Sciatic nerve (tissue), 2 donors: ENCODE measurements at regions not wholly inside any gene's neighbourhood (a gene's known extent, or its start where the extent isn't known, plus 50 kb on each side); places are given as distances from the start of the nearest gene placed in this dataset.

Experiments
- ATAC-seq: fragments of 200-7000 bp; cut with Tn5 transposase; one replicate; pipeline ENCODE4 v1.9.1; 2020; ENCODE audit warnings: mild to moderate bottlenecking, moderate library complexity
- DNase-seq: peaks from one replicate; pipeline ENCODE4 v3.0.0-alpha.2; 2020; ENCODE audit warnings: low spot score
- intact Hi-C: fragments of 100-400 bp; cut with DNase I; formaldehyde crosslinking; loops from one replicate; pipeline ENCODE4 v1.14.2; 2022
- donor health status: DM: no; HTN: no; CAD: no.
- donor health status: DM: no; HTN: no; CAD: no.

DNA sequence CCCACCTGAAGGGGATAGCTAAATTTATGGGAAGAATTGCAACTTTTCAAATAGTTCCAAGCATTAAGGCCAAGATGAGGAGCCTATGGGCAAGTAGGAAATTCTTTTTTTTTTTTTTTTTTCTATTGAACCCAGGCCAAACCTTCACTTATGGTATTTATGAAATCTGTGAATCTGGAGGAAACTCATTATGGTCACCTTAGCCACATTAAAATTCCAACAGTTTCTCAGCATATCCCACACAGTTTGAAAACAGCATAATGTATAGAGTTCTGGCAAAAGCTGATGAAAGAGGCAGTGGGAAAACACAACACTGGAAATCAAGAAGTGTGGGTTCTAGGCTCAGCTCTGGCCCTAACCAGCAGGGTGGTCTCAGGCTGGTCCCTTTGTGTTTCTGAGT, 236.9 kb downstream of the PTEN start:
- DNase-seq = no peak

DNA sequence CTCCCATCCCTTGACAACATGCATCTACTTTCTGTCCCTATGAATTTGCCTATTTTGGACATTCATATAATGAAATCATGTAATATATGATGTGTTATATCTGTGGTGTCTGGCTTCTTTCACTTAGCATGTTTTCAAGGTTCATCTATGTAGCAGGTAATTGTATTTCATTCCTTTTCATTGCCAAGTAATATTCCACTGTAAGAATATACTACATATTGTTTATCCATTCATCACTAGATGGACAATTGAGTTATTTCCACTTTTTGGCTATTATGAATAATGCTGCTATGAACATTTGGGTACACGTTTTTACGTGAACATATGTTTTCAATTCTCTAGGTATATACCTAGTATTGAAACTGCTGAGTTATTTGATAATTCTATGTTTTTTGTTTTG, 238.2 kb downstream of the PTEN start:
- ATAC-seq = no peak
- DNase-seq = no peak
- intact Hi-C loops = no loop called here

More for the DNA sequence above, 236.9 kb downstream of the PTEN start:
- intact Hi-C loops = no loop called here
- no peak for ATAC-seq

DNA sequence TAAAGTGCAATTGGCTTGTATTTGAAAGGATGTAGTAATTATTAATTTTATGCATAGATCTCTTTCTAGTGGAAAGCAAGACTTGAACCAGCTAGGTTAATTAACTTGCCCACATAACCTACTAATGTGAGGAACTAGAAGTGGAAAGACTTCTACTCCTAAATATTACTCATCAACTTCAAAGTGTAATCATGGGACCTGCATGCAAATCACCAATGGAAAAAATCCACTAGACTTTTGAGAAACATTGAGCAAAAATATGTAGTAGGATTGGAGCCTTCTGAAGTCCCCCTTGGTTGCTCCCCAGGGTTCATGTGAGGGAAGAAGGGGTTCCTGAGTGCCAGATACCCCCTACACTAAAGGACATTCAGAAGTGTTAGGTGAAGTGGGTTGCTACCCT, 240.2 kb downstream of the PTEN start:
- ATAC-seq = no peak
- intact Hi-C loops = no loop called here
- no peak for DNase-seq

DNA sequence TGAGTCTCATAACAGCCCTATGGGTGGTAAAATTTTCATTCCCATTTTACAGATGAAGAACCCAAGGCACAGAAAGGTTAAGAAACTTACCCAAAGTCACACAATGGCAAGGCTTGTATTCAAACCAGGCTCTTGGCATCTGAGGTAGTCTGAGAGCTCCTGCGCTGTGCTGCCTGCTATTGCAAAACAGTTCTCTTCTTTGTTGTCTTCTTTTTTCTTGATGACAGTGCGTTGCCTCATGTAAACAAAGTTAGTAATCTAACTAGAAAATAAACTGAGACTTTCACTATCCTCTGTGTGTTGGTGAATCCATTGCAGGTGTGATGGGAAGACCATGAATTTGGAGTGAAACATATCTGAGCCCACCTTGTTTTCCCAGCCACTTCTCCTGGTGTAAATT, 240.8 kb downstream of the PTEN start:
- intact Hi-C loops = no loop called here
- ATAC-seq (no peak), DNase-seq (no peak)

DNA sequence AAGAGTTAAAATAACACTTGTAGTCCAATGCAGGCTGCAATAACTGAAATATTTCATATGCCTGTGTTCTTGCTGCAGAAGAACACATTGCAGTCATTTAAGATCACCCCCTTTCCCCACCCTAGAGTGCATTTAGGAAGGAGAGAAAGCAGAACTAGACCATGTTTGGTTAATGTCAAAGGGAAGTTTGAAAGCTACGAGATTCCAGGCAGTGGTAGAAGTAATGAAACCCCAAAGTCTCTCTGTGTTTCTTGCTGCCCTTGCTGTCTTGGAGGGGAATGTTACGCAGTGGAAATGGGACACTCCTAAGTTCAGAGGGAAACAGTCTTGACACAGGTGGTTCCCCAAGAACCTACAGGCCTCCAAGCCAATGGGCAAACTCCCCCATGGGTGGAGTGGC, 242.9 kb downstream of the PTEN start:
- ATAC-seq (no peak), DNase-seq (no peak)
- intact Hi-C loops = no loop called here

DNA sequence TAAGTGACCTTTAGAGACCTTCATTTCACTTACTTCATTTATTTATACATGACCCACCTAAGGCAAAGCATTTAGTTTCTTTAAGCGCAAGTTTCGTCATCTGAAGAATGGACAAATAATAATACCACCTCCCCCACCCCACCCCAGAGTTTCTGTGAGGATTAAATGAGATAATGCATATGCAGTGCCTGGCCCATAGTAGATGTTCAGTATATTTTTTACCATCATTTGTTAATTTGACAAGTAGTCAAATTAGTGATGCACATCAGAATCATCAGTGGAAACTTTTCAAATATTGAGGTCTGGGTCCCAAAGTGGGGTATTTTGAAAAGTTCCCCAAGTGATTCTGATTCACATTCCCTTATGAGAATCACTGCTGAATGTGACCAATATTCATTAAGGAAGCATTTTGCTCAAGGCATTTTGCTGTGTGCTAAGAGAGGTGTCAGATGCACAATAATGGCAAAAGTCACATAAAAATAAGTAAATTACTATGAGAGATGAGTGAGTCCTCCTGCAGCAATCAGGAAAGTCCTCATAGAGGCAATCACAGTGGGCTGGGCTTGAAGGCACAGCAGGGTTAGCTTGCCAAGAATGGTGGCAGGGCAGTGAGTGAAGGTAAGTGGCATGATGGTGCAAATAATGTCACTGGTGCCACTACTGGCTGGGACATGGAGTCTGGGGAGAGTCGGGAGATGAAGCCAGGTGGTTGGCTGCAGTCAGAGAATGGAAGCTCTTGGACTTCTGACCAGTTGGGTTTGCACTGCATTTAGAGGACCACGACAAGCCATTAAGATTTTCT, 244.1 kb downstream of the PTEN start:
- ATAC-seq = no peak
- DNase-seq = no peak
- intact Hi-C loops = no loop called here

DNA sequence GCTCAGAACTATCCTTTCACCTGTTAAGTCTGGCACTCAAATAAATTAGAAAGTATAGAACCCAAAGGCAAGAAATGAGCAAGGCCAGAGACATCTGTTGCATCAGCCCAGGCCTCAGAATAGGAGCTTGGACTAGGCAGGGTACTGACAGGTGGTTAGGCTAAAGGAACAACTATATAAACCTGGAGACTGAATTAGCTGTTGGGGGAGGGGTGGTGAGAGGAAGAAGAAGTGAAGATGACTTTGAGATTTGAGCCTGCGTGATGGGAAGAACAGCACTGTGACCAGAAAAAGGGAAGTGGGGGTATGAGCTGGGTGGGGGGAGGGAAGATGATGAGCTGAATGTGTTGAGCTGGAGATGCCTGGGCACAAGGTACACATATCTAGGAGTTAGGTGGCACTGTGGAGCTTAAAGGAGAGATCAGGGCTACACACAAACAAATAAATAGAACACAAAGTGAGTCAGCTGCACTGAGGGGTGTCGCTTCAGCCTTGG, 244.7 kb downstream of the PTEN start:
- no peak for DNase-seq
- intact Hi-C loops = no loop called here
- ATAC-seq = peak; percentile 31

DNA sequence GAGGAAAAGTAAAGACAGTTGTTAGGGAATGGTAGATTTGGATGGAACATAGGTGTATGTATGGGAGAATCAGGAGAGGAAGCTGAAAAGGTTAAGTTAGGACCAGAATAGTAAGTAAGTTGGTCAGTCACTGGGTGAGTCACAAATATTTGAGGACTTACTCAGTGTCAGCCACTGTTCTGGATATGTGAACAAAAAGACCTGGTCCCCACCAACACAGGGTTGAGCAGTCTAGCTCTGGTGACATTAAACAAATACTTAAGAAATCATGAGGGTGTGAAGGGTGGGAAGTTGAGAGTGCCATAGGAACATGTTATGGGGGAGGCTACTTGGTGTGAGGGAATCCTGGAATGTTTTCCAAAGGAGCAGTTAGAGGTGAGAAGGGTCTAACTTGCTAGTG, 246.9 kb downstream of the PTEN start:
- ATAC-seq (no peak), DNase-seq (no peak)
- intact Hi-C loops = no loop called here

DNA sequence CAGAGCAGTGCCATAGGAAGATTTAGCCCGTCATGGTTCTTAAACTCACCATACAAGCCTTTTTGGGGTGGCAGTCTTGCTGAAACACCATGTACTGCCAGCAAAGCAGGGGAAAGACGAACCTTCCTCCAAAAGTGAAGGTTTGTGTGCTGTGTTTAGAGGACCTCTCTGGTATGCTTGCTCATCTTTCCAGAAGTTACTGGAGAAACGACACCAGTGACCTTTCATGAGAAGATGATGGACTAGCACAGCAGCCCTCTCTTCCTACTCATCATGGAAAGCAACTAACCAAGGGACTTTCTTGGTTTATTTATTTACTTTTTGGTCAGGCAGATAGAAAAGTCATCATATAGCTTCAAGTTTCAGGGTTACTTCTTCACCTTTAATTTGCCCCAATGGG, 247.4 kb downstream of the PTEN start:
- intact Hi-C loops = no loop called here
- ATAC-seq (no peak), DNase-seq (no peak)

DNA sequence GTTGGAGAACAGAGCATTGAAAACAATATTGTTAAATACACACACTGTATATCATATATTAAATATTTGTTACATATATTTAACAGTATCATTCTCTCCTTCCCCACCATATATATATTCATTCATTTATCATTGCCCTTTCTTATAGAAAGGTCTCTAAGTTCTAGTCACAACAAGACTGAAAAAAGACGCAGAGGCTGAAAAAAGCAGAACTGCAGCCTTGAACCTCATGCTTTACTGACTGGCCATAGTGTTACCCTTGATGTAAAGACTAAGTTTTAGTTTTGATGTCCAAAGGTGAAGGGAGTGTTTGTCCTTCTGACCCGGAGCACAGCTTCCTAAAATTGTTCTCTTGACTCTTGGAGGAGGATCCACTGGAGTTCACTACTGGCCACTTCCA, 247.9 kb downstream of the PTEN start:
- intact Hi-C loops = no loop called here
- DNase-seq (no peak), ATAC-seq (no peak)

DNA sequence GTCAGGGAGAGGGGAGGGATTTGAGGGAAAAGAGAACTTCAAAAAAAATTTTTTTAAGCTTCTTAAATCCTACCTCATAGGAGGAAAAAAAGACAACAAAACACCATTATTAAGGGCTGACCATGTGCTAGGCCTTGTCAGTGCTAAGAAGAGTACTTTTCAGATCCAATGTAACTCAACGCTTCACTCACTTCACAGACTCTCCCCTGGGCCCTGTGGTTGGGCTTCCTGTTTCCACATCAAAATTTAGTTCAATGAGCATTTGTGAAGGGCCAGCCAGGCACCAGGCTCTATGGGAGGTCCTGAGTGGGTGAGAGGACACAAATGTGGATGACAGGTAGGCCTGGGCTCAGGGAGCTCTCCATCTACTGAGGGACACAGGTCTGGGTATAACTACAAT, 249.8 kb downstream of the PTEN start:
- intact Hi-C loops = no loop called here
- ATAC-seq (peak; percentile 94), DNase-seq (peak; percentile 81)

DNA sequence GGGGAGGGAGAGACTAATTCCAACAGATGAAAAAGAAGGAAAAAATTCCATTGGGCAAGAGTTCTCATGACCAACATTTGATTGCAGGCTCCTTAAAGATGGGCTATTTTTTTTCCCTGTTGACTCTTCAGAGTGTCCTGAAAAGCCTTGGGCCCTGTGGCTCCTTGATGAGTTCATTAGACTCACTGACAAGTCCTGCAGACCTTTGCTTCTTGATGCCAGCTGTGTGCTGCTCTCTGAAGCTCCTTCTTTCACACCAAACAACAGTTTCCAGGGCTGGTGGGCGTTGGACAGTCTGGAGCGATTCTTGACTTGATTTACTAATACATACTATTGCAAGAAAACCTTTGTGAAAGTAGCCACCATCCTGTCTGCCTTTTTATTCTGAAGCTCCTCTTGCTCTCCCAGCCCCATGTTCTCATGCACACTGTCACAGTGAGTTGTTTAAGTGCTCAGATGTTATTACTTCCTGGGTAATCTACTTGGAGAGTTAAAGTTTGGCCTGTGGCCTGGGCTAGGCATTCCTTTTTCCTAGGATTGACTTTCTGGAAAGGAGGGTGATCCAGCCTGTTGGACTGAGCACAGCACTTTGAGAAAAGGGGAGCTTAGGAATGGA, 250.3 kb downstream of the PTEN start:
- ATAC-seq = no peak
- no peak for DNase-seq
- intact Hi-C loops = no loop called here

DNA sequence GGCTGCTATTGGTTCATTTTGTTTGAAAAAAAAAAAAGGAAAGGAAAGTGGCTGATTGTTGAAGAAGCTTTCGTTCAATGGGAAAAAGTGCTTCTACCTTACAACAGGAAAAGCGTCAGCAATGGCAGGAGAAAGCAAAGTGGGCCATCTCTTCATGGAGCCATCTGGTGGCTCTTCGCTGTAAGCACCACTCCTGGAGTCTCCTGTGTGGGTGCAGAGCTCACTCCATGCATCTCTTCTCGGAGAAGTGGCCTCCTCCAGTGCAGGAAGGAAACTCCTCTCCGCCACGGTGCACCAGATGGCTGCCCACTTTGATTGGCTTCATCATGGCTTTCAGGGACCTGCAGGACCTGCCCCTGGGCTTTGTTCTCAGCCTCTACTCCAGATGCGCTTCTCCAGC, 250.9 kb downstream of the PTEN start:
- no peak for DNase-seq
- intact Hi-C loops = no loop called here
- peak; percentile 45 for ATAC-seq

DNA sequence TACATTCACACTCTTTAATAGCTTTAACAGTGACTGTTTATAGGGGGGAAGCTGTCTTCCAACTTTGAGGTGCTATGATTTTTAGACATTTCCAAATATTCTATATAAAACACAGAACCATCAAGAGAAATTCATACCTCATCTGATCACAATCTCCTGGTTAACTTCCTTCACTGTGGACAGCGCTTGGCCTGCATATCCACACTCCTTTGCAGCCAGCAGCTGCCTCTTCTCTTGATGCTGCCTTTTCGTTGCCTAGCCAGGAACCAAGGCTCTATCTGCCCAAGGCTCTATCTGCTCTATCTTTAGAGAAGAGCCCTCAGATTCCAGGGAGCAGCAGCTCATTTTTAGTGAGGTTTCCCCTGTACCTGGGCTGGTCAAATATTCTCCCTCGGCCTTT, 252.0 kb downstream of the PTEN start:
- DNase-seq (no peak), ATAC-seq (no peak)
- intact Hi-C loops = no loop called here

DNA sequence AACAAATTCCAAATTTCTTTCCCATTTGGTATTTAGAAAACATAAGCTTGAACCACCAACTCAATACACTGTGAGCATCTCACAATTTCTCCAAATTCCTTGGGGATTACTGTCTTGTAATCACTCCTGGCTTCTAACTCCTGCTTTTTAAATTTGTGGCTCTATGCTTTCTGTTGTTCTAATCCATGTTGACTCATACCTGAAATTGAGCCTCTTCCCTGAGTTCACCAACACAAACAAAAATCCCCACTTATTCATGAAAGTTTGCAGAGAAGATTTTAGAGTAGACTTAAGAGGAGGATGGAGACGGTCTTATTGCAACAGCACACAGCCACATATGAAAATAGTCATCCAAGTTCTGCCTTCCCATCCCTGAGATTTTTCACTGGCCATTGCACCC, 252.5 kb downstream of the PTEN start:
- ATAC-seq (no peak), DNase-seq (no peak)
- intact Hi-C loops = no loop called here

DNA sequence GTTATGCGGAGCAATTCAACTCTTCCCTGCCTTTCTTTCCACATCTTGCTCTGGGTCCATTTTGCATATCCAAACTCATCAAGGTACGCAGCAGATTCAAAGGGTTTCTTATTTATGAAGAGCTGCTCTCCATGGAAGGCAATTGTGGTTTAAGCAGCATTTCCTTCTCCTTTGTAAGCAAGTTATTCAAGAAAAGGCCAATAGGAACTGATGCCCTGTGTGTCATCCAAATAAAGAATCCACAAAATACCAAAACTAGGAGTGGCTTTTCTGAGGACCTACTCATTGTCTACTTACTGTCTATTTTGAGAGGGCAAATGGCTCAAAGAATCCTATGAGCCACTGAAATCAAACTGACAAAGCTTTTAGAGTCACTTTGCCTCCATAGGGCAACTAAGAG, 253.1 kb downstream of the PTEN start:
- ATAC-seq (no peak), DNase-seq (no peak)
- intact Hi-C loops = no loop called here

DNA sequence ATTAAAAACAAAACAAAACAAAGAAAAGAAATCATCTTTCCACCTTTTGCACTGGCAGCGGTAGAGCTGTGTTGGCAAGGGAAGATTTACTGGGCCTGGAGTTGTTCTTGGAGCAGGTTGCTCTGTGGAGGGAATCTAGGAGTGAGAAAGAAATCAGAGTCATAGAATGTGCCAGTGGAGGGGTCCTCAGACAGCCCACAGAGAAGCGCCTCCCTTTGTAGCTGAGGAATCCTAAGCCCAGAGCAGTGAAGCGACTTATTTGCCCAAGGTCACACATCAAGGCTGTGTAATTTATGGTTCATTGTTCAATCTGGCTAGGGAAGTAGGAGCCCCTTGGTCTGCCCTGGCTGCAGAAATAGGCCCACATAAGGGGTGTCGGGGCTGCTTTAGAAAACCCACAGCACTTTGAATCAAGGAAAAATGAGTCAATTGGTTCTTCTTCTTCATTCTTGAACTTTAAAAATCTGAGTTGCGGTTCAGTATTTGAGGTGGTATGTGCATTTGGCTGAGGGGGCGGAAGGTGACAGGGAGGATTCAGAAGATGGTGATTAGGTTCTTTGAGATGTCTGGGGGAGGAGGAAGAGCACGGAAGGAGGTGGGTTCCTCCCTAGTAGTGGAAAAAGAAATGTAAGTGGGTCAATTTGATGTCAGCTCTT, 253.7 kb downstream of the PTEN start:
- DNase-seq (no peak), ATAC-seq (no peak)
- intact Hi-C loops = no loop called here

DNA sequence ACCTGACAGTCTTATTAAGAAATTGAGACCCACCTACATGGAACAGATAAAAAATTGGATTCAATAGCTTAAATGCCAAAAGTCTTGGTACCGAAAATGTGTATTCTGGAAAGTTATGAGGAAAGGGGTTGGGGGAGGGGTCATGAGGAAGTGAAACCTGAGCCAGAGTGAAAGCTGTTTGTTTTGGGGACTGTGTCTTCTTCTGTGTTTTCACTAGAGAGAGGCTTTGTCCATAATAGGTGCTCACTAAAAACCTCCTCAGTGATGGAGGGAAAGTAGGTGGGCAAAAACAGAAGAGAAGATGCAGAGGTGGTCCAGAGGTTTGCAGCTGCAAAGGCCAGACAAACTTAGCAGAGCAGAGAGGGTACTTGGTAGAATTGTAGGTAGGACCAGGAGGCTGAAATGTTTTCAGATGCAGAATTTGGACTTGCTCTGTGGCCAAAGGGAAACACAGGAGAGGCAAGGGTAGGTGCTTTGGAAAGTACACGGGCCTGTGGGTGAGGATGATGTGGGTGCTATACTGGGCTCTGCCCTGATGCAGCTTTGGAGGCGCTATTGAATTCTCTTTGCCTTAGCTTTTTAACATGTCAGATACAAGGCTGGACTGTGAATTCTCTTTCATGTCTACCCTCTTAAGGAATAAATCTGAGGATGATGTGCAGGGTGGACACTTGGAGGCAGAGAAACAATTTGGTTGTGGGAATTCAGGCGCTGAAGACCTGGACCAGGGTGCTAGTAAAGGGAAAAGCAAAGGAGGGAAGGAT, 254.6 kb downstream of the PTEN start:
- no peak for DNase-seq
- ATAC-seq = no peak
- intact Hi-C loops = no loop called here

DNA sequence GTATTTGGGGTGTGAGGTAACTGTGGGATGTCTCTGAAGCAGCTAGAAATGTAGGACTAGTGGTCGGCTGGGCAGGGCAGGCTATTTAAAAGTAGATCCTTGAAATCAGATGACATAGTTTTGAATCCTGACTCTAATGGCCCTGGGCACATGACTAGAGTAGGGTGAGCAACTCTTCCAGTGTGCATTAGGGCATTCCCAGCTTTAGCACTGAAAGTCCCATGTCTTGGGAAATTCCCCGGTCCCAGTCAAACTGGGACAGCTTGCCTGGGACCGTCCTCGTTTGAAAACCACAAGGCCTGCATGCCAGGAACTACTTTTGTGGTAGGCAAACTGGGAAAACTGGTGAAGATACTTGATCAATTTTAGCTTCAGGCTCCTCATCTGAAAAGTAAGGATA, 255.3 kb downstream of the PTEN start:
- no peak for DNase-seq
- intact Hi-C loops = no loop called here
- no peak for ATAC-seq

DNA sequence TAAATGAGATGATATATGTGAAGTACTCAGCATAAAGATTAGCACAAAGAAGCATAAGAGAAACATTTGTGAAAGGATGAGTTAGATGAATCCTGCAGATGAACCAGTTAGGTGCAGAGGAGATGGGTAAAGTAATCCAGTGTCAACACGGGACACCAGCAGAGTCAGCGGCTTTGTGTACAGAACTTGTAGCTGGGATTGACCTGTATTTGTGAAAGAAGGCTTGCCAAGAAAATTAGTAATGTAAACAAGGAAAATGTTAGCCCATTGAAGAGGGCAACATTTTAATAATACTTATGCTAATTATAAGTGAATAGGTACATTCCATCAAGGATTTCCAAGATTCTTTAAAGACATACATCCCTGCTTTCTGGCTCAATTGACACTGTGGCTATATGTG, 255.7 kb downstream of the PTEN start:
- DNase-seq = no peak
- intact Hi-C loops = no loop called here
- ATAC-seq = no peak
